HuH-7 (cell line): ENCODE measurements at regions not wholly inside any gene's neighbourhood (a gene's known extent, or its start where the extent isn't known, plus 50 kb on each side); places are given as distances from the start of the nearest gene placed in this dataset.

Experiments
- DNase-seq: peaks from one replicate; pipeline ENCODE4 v3.0.0; 2011; ENCODE audit warnings: low spot score

GRCh38 chr11:19330416-19330815 is 89.7 kb upstream of the E2F8 start:
- DNase-seq: no peak

- DNase-seq: no peak
Observed at GRCh38 chr11:19329970-19330369, 89.2 kb upstream of the E2F8 start.

- no peak for DNase-seq
Observed at GRCh38 chr11:19328586-19329311, 88.0 kb upstream of the E2F8 start.

- DNase-seq: no peak
Observed at GRCh38 chr11:19327280-19327679, 86.5 kb upstream of the E2F8 start.

- no peak for DNase-seq
Observed at GRCh38 chr11:19326499-19326898, 85.8 kb upstream of the E2F8 start.

- DNase-seq: no peak
Observed at GRCh38 chr11:19323502-19323901, 82.8 kb upstream of the E2F8 start.

GRCh38 chr11:19321351-19321750 is 80.6 kb upstream of the E2F8 start:
- DNase-seq: no peak

- DNase-seq: no peak
Observed at GRCh38 chr11:19320827-19321226, 80.1 kb upstream of the E2F8 start.

- DNase-seq: no peak
Observed at GRCh38 chr11:19316434-19316833, 75.7 kb upstream of the E2F8 start.

- DNase-seq: no peak
Observed at GRCh38 chr11:19315511-19315910, 74.8 kb upstream of the E2F8 start.

- DNase-seq: no peak
Observed at GRCh38 chr11:19313140-19313539, 72.4 kb upstream of the E2F8 start.

- DNase-seq: peak; percentile 44
Observed at GRCh38 chr11:19311308-19312030, 70.7 kb upstream of the E2F8 start.

GRCh38 chr11:19307498-19307897 is 66.8 kb upstream of the E2F8 start:
- DNase-seq: no peak

GRCh38 chr11:19306179-19306944 is 65.6 kb upstream of the E2F8 start:
- no peak for DNase-seq

- DNase-seq: no peak
Observed at GRCh38 chr11:19301361-19301760, 60.6 kb upstream of the E2F8 start.

- DNase-seq: no peak
Observed at GRCh38 chr11:19294444-19294843, 53.7 kb upstream of the E2F8 start.

GRCh38 chr11:19291064-19291463 is 50.3 kb upstream of the E2F8 start:
- no peak for DNase-seq
